WI38 (cell line): ENCODE measurements at regions not wholly inside any gene's neighbourhood (a gene's known extent, or its start where the extent isn't known, plus 50 kb on each side); places are given as distances from the start of the nearest gene placed in this dataset.
"Not testable (repeated sequence)": the region's sequence is repeated elsewhere in the genome, so short reads cannot be mapped to it uniquely, and the experiment has no call there.

Experiments
- H3K4me3 ChIP-seq: 2 replicates; pipeline ENCODE4 v1.5.1; 2011; ENCODE audit warnings: low read depth, mild to moderate bottlenecking, control low read depth, low read length
- CTCF ChIP-seq: IDR thresholded peaks from 2 replicates; pipeline ENCODE4 v1.5.1; 2012; ENCODE audit warnings: low read depth, mild to moderate bottlenecking, control low read depth, low read length

DNA sequence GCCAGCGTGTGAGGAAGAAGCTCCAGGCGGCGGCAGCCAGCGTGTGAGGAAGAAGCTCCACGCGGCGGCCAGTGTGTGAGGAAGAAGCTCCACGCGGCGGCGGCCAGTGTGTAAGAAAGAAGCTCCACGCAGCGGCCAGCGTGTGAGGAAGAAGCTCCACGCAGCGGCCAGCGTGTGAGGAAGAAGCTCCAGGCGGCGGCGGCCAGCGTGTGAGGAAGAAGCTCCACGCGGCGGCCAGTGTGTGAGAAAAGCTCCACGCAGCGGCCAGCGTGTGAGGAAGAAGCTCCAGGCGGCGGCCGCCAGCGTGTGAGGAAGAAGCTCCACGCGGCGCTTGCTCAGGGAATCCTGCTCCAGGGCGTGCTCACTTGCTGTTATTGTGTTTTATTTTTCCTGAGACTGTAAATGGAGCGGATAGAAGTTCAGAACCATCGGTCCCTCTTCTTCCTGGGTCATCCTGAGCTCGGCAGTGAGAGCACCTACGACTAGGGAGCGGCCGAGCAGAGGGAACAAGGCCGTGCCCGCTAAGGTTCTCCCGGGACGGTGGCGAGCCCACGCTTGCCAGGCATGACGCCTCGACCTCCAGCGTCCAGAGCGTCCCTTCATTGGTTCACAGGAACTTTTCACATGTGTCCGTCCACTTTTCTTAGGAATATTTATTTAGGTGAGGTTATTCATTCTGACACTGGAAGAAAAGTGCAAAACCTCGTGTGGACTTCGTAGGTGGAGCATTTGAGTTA, 94.2 kb downstream of the TMEM18 start:
- H3K4me3 ChIP-seq = no peak overlapping the region
- no peak for TF ChIP-seq CTCF

- H3K4me3 ChIP-seq = not testable (repeated sequence)
These were observed 94.9 kb downstream of the TMEM18 start for GRCh38 chr2:582289-582688.

DNA sequence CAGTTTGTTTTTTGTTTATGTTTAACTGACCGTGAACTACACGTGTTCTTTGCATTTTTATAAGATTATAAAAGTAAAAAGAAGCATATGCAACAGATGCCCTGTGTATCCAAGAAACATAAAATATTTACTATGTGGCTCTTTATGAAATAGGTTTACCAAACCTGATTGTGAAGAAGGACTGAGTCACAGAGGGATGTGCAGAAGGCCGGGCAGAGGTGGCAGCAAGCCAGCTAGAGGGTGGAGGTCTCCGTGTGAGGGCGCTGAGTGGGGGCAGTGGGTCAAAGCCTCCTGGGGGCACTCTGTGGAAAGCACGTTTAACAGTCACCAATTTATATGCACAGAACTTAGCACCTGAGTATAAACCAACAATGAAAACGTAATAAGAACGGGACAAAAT, 97.2 kb downstream of the TMEM18 start:
- no peak for TF ChIP-seq CTCF
- no peak overlapping the region for H3K4me3 ChIP-seq

- no peak overlapping the region for H3K4me3 ChIP-seq
- no peak for TF ChIP-seq CTCF
These were observed 97.8 kb downstream of the TMEM18 start for GRCh38 chr2:579351-579886.

- no peak for TF ChIP-seq CTCF
- H3K4me3 ChIP-seq = no peak overlapping the region
These were observed 100.9 kb downstream of the TMEM18 start for GRCh38 chr2:576292-576691.

DNA sequence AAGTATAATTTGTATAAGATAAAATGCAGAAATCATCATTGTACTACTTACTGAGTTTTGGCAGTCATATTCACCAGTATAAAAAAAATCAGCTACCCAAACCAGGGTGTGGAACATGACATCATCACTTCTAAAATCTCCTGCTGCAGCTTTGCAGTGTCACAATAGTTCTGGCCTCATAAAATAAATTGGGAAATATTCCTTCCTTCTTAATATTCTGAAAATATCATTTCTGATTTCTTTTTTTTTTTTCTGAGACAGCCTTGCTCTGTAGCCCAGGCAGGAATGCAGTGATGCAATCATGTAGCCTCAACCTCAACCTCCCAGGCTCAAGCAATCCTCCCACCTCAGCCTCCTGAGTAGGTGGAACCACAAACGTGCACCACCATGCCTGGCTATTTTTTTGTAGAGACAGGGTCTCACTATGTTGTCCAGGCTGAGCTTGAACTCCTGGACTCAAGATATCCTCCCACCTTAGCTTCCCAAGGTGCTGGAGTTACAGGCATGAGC, 101.4 kb downstream of the TMEM18 start:
- no peak for TF ChIP-seq CTCF
- no peak overlapping the region for H3K4me3 ChIP-seq

GRCh38 chr2:575030-575726, 102.0 kb downstream of the TMEM18 start:
- H3K4me3 ChIP-seq = no peak overlapping the region
- TF ChIP-seq CTCF = no peak
